ENCODE measurements at regions not wholly inside any gene's neighbourhood (a gene's known extent, or its start where the extent isn't known, plus 50 kb on each side); places are given as distances from the start of the nearest gene placed in this dataset.

GRCh38 chr13:50685956-50686355 is 157.5 kb downstream of the DLEU7 start:
- Mint-ChIP-seq H3K4me1 (peaks cover 12% of the 10 kb centered on the region), H3K9me3 (peaks cover 4% of the 10 kb centered on the region), H3K27me3 (ENCODE audit: low read depth, poor library complexity) (no peaks in the 10 kb centered on the region), H3K36me3 (ENCODE audit: low read depth) (peaks cover 19% of the 10 kb centered on the region), H3K27ac (no peak overlapping the region), H3K4me3 (no peak overlapping the region)
- no peak for DNase-seq
- no peak for TF ChIP-seq CTCF (IDR thresholded peaks at IDR 0.05)

- Mint-ChIP-seq H3K27ac (no peak overlapping the region), H3K36me3 (ENCODE audit: low read depth) (peaks cover 19% of the 10 kb centered on the region), H3K9me3 (peaks cover 4% of the 10 kb centered on the region), H3K27me3 (ENCODE audit: low read depth, poor library complexity) (no peaks in the 10 kb centered on the region), H3K4me3 (no peak overlapping the region), H3K4me1 (peaks cover 17% of the 10 kb centered on the region)
- DNase-seq: no peak
- TF ChIP-seq CTCF (IDR thresholded peaks at IDR 0.05): no peak
These were observed 156.9 kb downstream of the DLEU7 start for GRCh38 chr13:50686551-50686950.

- TF ChIP-seq CTCF (IDR thresholded peaks at IDR 0.05): no peak
- Mint-ChIP-seq H3K4me1 (peaks cover 27% of the 10 kb centered on the region), H3K36me3 (ENCODE audit: low read depth) (peaks cover 17% of the 10 kb centered on the region), H3K27ac (no peak overlapping the region), H3K27me3 (ENCODE audit: low read depth, poor library complexity) (no peaks in the 10 kb centered on the region), H3K4me3 (no peak overlapping the region), H3K9me3 (peaks cover 4% of the 10 kb centered on the region)
- no peak for DNase-seq
These were observed 155.9 kb downstream of the DLEU7 start for GRCh38 chr13:50687545-50687944.

- DNase-seq: no peak
- peaks cover 6% of the 10 kb centered on the region for H3K36me3 Mint-ChIP-seq (ENCODE audit: low read depth)
- H3K9me3 Mint-ChIP-seq: no peaks in the 10 kb centered on the region
- no peak overlapping the region for H3K27ac Mint-ChIP-seq
- no peak for TF ChIP-seq CTCF (IDR thresholded peaks at IDR 0.05)
- no peak overlapping the region for H3K4me3 Mint-ChIP-seq
- peaks cover 51% of the 10 kb centered on the region for H3K4me1 Mint-ChIP-seq
- no peaks in the 10 kb centered on the region for H3K27me3 Mint-ChIP-seq (ENCODE audit: low read depth, poor library complexity)
These were observed 153.5 kb downstream of the DLEU7 start for GRCh38 chr13:50690006-50690405.

- Mint-ChIP-seq H3K36me3 (ENCODE audit: low read depth) (peaks cover 6% of the 10 kb centered on the region), H3K27ac (peak overlapping the region; percentile 78)
These were observed 152.3 kb downstream of the DLEU7 start for GRCh38 chr13:50691176-50691680.

More at GRCh38 chr13:50691176-50691680, 152.3 kb downstream of the DLEU7 start:
- DNase-seq: no peak
- no peak for TF ChIP-seq CTCF (IDR thresholded peaks at IDR 0.05)
- H3K4me1 Mint-ChIP-seq: peaks cover 58% of the 10 kb centered on the region
- H3K27me3 Mint-ChIP-seq (ENCODE audit: low read depth, poor library complexity): no peaks in the 10 kb centered on the region
- no peaks in the 10 kb centered on the region for H3K9me3 Mint-ChIP-seq
- H3K4me3 Mint-ChIP-seq: no peak overlapping the region

All from nephron progenitor cell (in vitro differentiated cells).